ENCODE measurements at regions not wholly inside any gene's neighbourhood (a gene's known extent, or its start where the extent isn't known, plus 50 kb on each side); places are given as distances from the start of the nearest gene placed in this dataset.

GRCh38 chr17:65417406-65418221 is 143.8 kb downstream of the AXIN2 start:
- no peak overlapping the region for H3K27ac Mint-ChIP-seq
- no peaks in the 10 kb centered on the region for H3K4me1 Mint-ChIP-seq (ENCODE audit: low read depth)
- ATAC-seq (no peak), DNase-seq (no peak)
- H3K36me3 Mint-ChIP-seq (ENCODE audit: low read depth): no peaks in the 10 kb centered on the region
- ChIA-PET POLR2A (no interaction called here), CTCF (interaction anchor here (1.2 kb wide), 1 partner anchor 138 kb away, joined by 3 read pairs; no protein-coding TSS in a partner anchor)
- no peaks in the 10 kb centered on the region for H3K9me3 Mint-ChIP-seq (ENCODE audit: insufficient read depth)
- H3K4me3 Mint-ChIP-seq: no peak overlapping the region
- peaks cover 5% of the 10 kb centered on the region for H3K27me3 Mint-ChIP-seq (ENCODE audit: low read depth)

GRCh38 chr17:65415991-65416390 is 145.5 kb downstream of the AXIN2 start:
- ChIA-PET POLR2A (no interaction called here), CTCF (no interaction called here)
- Mint-ChIP-seq H3K9me3 (ENCODE audit: insufficient read depth) (no peaks in the 10 kb centered on the region), H3K4me3 (no peak overlapping the region), H3K27ac (no peak overlapping the region), H3K4me1 (ENCODE audit: low read depth) (no peaks in the 10 kb centered on the region), H3K36me3 (ENCODE audit: low read depth) (no peaks in the 10 kb centered on the region), H3K27me3 (ENCODE audit: low read depth) (peaks cover 2% of the 10 kb centered on the region)
- DNase-seq (no peak), ATAC-seq (no peak)

- H3K4me3 Mint-ChIP-seq: no peak overlapping the region
- CTCF ChIA-PET: interaction anchor here (1.4 kb wide), 1 partner anchor 119 kb away, joined by 4 read pairs; no protein-coding TSS in a partner anchor
- H3K27me3 Mint-ChIP-seq (ENCODE audit: low read depth): no peaks in the 10 kb centered on the region
- no peak for ATAC-seq
- H3K9me3 Mint-ChIP-seq (ENCODE audit: insufficient read depth): no peaks in the 10 kb centered on the region
- no peak for DNase-seq
- H3K36me3 Mint-ChIP-seq (ENCODE audit: low read depth): no peaks in the 10 kb centered on the region
- POLR2A ChIA-PET: no interaction called here
- no peaks in the 10 kb centered on the region for H3K4me1 Mint-ChIP-seq (ENCODE audit: low read depth)
- H3K27ac Mint-ChIP-seq: no peak overlapping the region
Measured at GRCh38 chr17:65413390-65413789, 148.1 kb downstream of the AXIN2 start.

DNA sequence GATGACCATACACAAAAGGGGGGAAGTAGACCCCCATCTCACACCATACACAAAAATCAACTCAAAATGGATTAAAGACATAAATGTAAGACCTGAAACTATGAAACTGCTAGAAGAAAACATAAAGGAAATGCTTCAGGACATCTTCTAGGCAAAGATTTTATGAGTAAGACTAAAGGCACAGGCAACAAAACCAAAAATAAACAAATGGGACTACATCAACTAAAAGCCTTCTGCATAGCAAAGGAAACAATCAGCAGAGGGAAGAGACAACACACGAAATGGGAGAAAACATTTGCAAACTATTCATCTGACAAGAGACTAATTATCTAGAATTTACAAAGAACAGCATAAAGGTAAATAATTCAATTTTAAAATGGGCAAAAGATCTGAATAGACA is 152.1 kb downstream of the AXIN2 start:
- Mint-ChIP-seq H3K27me3 (ENCODE audit: low read depth) (no peaks in the 10 kb centered on the region), H3K4me3 (no peak overlapping the region), H3K4me1 (ENCODE audit: low read depth) (no peaks in the 10 kb centered on the region), H3K9me3 (ENCODE audit: insufficient read depth) (no peaks in the 10 kb centered on the region), H3K27ac (no peak overlapping the region), H3K36me3 (ENCODE audit: low read depth) (no peaks in the 10 kb centered on the region)
- ChIA-PET POLR2A (no interaction called here), CTCF (no interaction called here)
- ATAC-seq (no peak), DNase-seq (no peak)

DNA sequence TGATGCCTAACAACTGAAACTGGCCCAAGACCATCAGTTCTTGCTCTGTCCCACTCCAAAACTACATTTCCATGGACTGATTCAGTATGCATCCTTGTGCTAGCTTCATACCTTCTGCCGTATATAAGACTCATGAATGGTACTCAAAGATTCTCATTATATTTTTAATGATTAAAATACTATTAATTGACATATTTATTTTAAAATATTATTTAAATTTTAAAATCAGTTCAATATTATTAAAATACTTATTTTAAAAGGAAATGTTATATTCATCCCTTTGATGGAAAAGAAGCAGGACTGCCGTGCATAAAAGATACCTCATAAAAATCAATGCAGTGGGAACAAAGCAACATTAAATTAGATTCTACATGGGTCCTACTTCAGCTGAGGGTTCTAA is 153.4 kb downstream of the AXIN2 start:
- ATAC-seq: no peak
- ChIA-PET CTCF (no interaction called here), POLR2A (no interaction called here)
- H3K36me3 Mint-ChIP-seq (ENCODE audit: low read depth): no peaks in the 10 kb centered on the region
- H3K9me3 Mint-ChIP-seq (ENCODE audit: insufficient read depth): no peaks in the 10 kb centered on the region
- H3K4me1 Mint-ChIP-seq (ENCODE audit: low read depth): no peaks in the 10 kb centered on the region
- no peak overlapping the region for H3K27ac Mint-ChIP-seq
- no peak overlapping the region for H3K4me3 Mint-ChIP-seq
- DNase-seq: no peak
- no peaks in the 10 kb centered on the region for H3K27me3 Mint-ChIP-seq (ENCODE audit: low read depth)

GRCh38 chr17:65407017-65407416 is 154.4 kb downstream of the AXIN2 start:
- H3K4me1 Mint-ChIP-seq (ENCODE audit: low read depth): no peaks in the 10 kb centered on the region
- no peak for ATAC-seq
- H3K36me3 Mint-ChIP-seq (ENCODE audit: low read depth): no peaks in the 10 kb centered on the region
- no peak overlapping the region for H3K4me3 Mint-ChIP-seq
- ChIA-PET CTCF (no interaction called here), POLR2A (no interaction called here)
- H3K27ac Mint-ChIP-seq: no peak overlapping the region
- H3K27me3 Mint-ChIP-seq (ENCODE audit: low read depth): no peaks in the 10 kb centered on the region
- DNase-seq: no peak
- no peaks in the 10 kb centered on the region for H3K9me3 Mint-ChIP-seq (ENCODE audit: insufficient read depth)

GRCh38 chr17:65406552-65406951 is 154.9 kb downstream of the AXIN2 start:
- Mint-ChIP-seq H3K27me3 (ENCODE audit: low read depth) (no peaks in the 10 kb centered on the region), H3K9me3 (ENCODE audit: insufficient read depth) (no peaks in the 10 kb centered on the region), H3K4me3 (no peak overlapping the region), H3K27ac (no peak overlapping the region), H3K36me3 (ENCODE audit: low read depth) (no peaks in the 10 kb centered on the region), H3K4me1 (ENCODE audit: low read depth) (no peaks in the 10 kb centered on the region)
- ATAC-seq (no peak), DNase-seq (no peak)
- CTCF ChIA-PET: no interaction called here
- POLR2A ChIA-PET: no interaction called here

DNA sequence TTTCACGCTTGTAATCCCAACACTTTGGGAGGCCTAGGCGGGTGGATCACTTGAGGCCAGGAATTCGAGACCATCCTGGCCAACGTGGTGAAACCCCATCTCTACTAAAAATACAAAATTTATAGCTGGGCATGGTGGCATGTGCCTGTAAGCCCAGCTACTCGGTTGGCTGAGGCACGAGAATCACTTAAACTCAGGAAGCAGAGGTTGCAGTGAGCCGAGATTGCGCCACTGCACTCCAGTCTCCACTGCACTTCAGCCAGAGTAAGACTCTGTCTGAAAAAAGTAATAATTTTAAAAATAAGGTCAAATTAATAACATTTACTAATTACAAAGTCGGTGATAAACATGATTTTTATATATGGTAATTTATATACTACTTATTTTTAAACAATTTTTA is 155.9 kb downstream of the AXIN2 start:
- DNase-seq (no peak), ATAC-seq (no peak)
- Mint-ChIP-seq H3K9me3 (ENCODE audit: insufficient read depth) (no peaks in the 10 kb centered on the region), H3K4me1 (ENCODE audit: low read depth) (no peaks in the 10 kb centered on the region), H3K27ac (no peak overlapping the region), H3K36me3 (ENCODE audit: low read depth) (no peaks in the 10 kb centered on the region), H3K4me3 (no peak overlapping the region), H3K27me3 (ENCODE audit: low read depth) (no peaks in the 10 kb centered on the region)
- ChIA-PET POLR2A (no interaction called here), CTCF (no interaction called here)

DNA sequence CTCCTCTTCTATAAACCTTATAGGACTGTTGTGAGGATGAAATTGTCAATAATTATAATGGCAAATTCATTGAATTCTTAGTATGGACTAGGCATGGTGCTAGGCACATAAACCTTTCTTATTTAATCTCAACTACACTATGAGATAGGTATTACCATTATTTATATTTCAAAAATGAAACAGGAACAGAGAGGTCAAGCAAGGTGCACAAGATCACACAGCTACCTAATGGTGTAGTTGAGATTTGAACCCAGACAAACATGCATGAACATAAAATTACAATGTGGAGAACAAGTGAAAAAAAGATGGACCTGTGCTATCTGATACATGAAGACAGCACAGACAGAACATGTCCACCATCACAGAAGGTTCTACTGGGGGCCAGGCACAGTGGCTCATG is 156.7 kb downstream of the AXIN2 start:
- no peak for DNase-seq
- POLR2A ChIA-PET: no interaction called here
- Mint-ChIP-seq H3K27me3 (ENCODE audit: low read depth) (peaks cover 3% of the 10 kb centered on the region), H3K9me3 (ENCODE audit: insufficient read depth) (no peaks in the 10 kb centered on the region), H3K4me1 (ENCODE audit: low read depth) (no peaks in the 10 kb centered on the region), H3K36me3 (ENCODE audit: low read depth) (no peaks in the 10 kb centered on the region), H3K4me3 (no peak overlapping the region), H3K27ac (no peak overlapping the region)
- no peak for ATAC-seq
- CTCF ChIA-PET: no interaction called here

DNA sequence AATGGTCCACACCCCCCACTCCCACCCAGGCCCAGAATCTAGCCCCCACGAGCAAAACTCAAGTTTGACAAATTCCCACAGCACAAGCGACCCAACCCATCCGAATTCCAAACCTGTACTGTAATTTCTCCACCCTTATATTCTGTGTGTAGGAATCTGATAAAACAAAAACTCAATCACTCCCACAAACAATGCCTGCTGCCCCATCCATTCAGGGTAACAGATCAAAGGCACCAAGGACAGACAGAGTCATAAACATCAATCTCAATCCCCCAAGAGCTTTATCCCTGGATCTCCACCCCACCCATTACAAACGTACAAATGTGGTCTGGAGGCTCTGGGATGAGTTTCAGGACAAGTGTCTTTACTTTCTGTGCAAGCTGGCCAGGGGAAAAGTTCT is 157.8 kb downstream of the AXIN2 start:
- CTCF ChIA-PET: no interaction called here
- no peaks in the 10 kb centered on the region for H3K36me3 Mint-ChIP-seq (ENCODE audit: low read depth)
- peaks cover 7% of the 10 kb centered on the region for H3K27me3 Mint-ChIP-seq (ENCODE audit: low read depth)
- no peak for ATAC-seq
- no peaks in the 10 kb centered on the region for H3K4me1 Mint-ChIP-seq (ENCODE audit: low read depth)
- no peak for DNase-seq
- POLR2A ChIA-PET: no interaction called here
- no peak overlapping the region for H3K4me3 Mint-ChIP-seq
- H3K9me3 Mint-ChIP-seq (ENCODE audit: insufficient read depth): no peaks in the 10 kb centered on the region
- H3K27ac Mint-ChIP-seq: no peak overlapping the region

- ChIA-PET POLR2A (no interaction called here), CTCF (interaction anchor here (0.6 kb wide), 1 partner anchor 591 kb away, joined by 3 read pairs; no protein-coding TSS in a partner anchor)
- Mint-ChIP-seq H3K27me3 (ENCODE audit: low read depth) (peaks cover 7% of the 10 kb centered on the region), H3K4me3 (no peak overlapping the region), H3K27ac (no peak overlapping the region), H3K9me3 (ENCODE audit: insufficient read depth) (no peaks in the 10 kb centered on the region), H3K36me3 (ENCODE audit: low read depth) (no peaks in the 10 kb centered on the region), H3K4me1 (ENCODE audit: low read depth) (no peaks in the 10 kb centered on the region)
- DNase-seq: no peak
- ATAC-seq: no peak
Measured at GRCh38 chr17:65402513-65403496, 158.6 kb downstream of the AXIN2 start.

DNA sequence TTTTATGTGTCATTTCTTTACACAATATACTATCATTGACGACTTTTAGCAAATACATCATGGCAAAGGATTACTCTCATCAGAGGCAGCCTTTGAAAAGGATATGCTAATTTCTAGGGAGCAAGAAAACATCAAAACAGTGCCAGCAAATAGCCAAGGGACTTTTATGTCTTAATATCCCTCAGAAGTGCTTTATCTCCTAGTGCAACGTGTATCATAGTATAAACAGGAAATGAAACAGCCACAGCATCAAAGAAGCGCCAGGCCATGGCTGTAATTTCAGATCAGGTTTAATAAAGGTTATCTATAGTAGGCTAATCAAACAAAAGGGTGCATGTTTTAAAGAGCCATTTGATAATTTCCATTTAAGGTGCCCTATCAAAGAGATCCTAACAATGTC is 159.9 kb downstream of the AXIN2 start:
- POLR2A ChIA-PET: no interaction called here
- H3K4me3 Mint-ChIP-seq: no peak overlapping the region
- no peaks in the 10 kb centered on the region for H3K4me1 Mint-ChIP-seq (ENCODE audit: low read depth)
- no peaks in the 10 kb centered on the region for H3K36me3 Mint-ChIP-seq (ENCODE audit: low read depth)
- ATAC-seq (no peak), DNase-seq (no peak)
- peaks cover 7% of the 10 kb centered on the region for H3K27me3 Mint-ChIP-seq (ENCODE audit: low read depth)
- H3K27ac Mint-ChIP-seq: no peak overlapping the region
- CTCF ChIA-PET: no interaction called here
- no peaks in the 10 kb centered on the region for H3K9me3 Mint-ChIP-seq (ENCODE audit: insufficient read depth)
